ENCODE measurements at regions not wholly inside any gene's neighbourhood (a gene's known extent, or its start where the extent isn't known, plus 50 kb on each side); places are given as distances from the start of the nearest gene placed in this dataset.

- TF ChIP-seq CTCF (IDR thresholded peaks at IDR 0.05; ENCODE audit: poor library complexity, severe bottlenecking) (no peak), TAF1 (IDR thresholded peaks at IDR 0.05; ENCODE audit: low read depth) (no peak), POLR2AphosphoS5 (IDR thresholded peaks at IDR 0.05) (no peak)
These were observed 776.2 kb downstream of the RNF144A start for GRCh38 chr2:7693246-7694075.

Data from neural cell (in vitro differentiated cells).